Epithelial cell of prostate (primary cell): ENCODE measurements at regions not wholly inside any gene's neighbourhood (a gene's known extent, or its start where the extent isn't known, plus 50 kb on each side); places are given as distances from the start of the nearest gene placed in this dataset.
"Not testable (repeated sequence)": the region's sequence is repeated elsewhere in the genome, so short reads cannot be mapped to it uniquely, and the experiment has no call there.

Experiments
- DNase-seq: peaks from one replicate; pipeline ENCODE4 v3.0.0-alpha.2; 2011; ENCODE audit warnings: low read depth, low spot score
- H3K27ac ChIP-seq: fragments of 450-650 bp; 2 replicates; pipeline ENCODE4 v1.5.1; 2017; ENCODE audit warnings: mild to moderate bottlenecking

DNA sequence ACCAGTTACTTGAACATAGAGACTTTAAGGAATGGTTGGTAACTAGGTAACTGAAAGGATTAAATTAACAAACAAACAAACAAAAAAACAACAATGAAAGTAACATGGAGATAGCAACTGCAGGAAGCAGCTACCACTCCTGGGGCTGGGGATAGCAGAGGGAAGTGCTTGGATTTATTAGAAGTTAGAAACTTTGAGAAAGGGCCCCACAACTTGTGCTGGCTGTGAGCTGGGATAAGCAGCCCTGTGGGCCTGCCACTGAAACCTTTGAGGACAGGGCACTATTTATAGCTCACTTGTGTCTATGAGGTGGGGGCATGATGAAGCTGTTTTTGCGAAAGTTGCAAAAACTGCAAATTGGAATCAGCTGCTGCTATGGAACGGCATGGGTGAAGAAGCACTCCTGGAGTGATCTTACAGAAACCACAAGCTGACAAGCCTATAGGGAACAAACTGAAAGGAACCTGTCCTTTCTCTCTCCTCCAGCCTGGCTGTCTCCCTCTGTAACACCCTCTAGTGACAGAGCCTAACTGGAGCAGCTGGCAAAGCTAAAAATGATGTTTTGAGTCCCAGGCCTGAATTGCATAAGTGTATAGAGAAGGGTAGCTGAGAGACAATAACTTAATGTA is 91.4 kb upstream of the RANBP6 start:
- H3K27ac ChIP-seq, result peak overlapping the region; percentile 13

DNA sequence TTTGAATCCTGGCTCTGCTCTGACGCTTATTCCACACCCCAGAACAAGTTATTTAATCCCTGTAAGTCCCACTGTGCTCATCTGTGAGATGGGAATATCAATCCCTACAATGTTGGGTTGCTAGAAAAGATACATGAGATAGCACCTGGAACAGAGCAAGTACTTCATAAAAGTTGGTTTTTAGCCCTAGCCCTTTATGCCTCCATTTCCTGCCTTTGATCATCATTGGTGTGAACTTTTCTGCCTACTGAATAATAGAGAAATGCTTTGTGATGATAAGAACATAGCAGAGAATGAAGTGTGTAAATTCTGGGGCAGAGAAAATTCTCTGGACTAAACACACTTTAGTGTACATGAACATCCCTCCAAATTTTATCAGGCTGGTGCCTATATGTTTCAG is 90.3 kb upstream of the RANBP6 start:
- H3K27ac ChIP-seq, result no peak overlapping the region
- DNase-seq, result no peak

More for the DNA sequence above, 91.4 kb upstream of the RANBP6 start:
- no peak for DNase-seq

DNA sequence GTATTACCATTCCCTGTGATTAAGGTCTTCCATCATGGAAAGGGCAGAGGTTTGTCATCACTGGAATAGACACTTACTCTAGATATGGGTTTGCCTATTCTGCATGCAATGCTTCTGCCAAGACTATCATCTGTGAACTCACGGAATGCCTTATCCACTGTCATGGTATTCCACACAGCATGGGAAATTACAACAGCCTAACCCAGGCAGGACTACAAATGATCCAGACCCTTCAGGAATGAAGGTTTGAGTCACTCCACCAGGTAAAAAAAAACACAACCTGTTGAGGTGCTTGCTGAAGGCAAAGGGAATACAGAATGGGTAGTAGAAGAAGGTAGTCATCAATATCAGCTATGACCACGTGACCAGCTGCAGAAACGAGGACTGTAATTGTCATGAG is 89.0 kb upstream of the RANBP6 start:
- peak overlapping the region; percentile 69 for H3K27ac ChIP-seq
- peak; percentile 68 for DNase-seq

DNA sequence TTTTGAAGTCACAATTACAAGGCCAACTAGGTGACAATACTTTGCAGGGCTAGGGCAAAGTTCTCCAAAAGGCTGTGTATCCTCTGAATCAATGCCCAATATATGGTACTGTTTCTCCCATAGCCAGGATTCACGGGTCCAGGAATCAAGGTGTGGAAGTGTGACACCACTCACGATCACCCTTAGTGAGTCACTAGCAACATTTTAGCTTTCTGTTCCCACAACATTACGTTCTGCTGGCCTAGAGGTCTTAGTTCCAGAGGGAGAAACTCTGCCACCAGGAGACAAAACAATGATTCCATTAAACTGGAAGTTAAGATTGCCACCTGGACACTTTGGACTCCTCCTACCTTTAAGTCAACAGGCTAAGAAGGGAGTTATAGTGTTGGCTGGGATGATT is 88.5 kb upstream of the RANBP6 start:
- peak overlapping the region; percentile 69 for H3K27ac ChIP-seq
- not testable (repeated sequence) for DNase-seq

DNA sequence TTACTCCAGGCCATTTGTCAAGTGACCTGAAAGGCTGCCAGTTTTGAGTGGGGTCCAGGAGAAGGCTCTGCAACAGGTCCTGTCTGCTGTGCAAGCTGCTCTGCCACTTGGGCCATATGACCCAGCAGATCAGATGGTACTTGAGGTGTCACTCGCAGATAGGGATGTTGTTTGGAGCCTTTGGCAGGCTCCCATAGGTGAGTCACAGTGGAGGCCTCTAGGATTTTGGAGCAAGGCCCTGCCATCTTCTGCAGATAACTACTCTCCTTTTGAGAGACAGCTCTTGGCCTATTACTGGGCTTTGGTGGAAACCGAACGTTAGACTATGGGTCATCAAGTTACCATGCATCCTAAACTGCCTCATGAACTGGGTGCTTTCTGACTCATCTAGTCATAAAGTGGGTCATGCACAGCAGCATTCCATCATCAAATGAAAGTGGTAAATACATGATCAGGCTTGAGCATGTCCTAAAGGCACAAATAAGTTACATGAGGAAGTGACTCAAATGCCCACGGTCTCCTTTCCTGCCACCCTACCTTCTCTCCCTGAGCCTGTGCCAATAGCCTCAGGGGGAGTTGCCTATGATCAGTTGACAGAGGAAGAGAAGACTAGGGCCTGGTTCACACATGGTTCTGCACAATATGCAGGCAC is 87.0 kb upstream of the RANBP6 start:
- DNase-seq, result peak; percentile 99
- H3K27ac ChIP-seq, result peak overlapping the region; percentile 69

DNA sequence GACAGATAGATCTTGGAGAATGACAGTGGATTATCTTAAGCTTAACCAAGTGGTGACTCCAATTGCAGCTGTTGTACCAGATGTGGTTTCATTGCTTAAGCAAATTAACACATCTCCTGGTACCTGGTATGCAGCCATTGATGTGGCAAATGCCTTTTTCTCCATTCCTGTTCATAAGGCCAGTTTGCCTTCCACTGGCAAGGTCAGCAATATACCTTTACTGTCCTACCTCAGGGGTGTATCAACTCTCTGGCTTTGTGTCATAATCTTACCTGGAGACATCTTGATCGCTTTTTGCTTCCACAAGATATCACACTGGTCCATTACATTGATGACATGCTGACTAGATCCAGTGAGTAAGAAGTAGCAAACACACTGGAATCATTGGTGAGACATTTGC is 86.3 kb upstream of the RANBP6 start:
- H3K27ac ChIP-seq, result peak overlapping the region; percentile 69
- not testable (repeated sequence) for DNase-seq

DNA sequence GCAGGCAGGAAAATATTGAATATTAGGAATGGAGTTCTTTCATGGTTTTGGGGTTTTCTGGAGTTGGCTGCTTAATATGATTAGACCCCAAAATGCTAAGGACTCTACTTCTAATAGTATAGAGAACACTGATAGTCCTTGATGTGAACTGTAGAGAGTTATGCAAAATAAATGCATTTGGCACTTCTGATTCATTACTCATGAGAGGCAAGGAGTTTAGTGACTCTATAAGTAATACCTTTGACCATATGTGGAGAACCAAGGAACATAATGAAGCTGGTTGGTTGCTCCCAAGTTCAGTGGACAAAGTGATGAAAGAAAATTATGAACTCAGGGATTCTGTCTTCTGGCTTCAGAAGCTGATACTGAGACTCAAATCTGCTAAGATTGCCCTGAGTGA is 83.9 kb upstream of the RANBP6 start:
- not testable (repeated sequence) for H3K27ac ChIP-seq, DNase-seq

DNA sequence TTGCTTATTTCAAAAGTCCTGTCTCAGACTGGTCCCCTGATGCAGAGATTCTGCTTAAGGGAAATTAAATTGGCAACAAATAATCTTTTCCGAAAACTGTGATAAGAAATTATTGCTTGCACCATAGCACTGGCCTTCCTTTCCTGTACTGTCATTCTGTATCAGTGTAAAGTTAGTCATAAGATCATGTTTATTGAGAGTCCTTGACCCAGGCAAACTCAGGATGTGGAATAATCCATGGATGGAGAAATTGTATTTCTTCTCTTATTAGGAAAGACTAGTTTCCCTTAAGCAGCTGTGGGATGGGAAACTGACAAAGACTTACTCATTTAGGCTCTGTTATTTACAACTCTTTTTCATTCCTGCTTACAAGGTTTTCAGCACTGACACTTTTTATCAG is 83.0 kb upstream of the RANBP6 start:
- no peak for DNase-seq
- peak overlapping the region; percentile 37 for H3K27ac ChIP-seq

DNA sequence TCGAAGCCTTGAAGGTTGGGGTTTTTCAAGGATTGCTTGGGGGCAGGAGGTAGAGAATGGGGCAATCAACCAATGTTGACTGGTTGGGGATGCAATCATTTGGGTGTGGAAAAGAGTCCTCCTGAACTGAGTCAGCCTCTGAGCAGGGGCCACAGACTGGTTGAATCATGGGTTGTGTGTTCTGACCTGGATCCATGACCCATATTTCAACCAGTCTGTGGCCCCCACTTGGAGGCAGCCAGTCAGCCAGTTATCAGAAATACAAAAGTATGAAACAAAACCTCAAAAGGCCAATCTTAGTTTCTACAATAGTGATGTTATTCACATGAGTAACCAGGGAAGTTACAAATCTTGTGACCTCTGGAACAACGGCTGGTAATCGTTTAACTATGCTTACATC is 81.4 kb upstream of the RANBP6 start:
- peak; percentile 87 for DNase-seq
- peak overlapping the region; percentile 42 for H3K27ac ChIP-seq

DNA sequence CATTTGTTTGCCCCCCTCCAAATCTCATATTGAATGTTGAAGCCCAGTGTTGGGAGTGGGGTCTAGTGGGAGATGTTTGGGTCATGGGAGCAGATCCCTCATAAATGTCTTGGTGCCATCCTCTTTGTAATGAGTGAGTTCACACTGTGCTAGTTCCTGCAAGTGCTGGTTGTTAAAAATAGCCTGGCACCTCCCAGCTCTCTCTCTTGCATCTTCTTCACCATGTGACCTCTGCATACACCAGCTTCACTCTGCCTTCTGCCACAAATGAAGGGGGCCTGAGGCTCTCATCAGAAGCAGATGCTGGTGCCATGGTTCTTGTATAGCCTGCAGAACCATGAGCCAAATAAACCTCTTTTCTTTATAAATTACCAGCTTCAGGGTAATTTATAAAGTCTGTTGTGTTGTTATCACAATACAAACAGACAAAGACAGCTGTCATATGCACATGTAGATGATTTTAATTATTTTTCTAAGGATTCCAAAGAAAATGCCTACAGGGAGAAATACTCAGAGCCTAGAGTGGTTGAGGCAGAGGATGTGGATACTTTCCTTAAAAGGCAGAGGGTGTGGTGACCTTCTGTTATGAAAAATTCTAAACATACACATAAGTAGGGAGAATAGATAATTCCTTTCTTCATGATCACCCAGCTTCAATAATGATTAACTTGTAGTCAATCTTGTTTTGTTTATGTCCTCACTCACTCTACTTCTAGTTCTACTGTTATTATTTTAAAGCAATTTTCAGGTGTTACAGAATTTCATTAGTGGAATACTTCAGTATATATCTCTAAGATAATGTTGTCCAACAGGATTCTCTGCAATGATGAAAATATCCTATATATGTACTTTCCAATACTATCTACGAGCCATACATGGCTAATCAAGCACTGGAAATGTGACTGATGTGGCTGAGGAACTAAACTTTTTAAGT is 75.1 kb upstream of the RANBP6 start:
- H3K27ac ChIP-seq, result peak overlapping the region; percentile 2
- DNase-seq, result no peak

DNA sequence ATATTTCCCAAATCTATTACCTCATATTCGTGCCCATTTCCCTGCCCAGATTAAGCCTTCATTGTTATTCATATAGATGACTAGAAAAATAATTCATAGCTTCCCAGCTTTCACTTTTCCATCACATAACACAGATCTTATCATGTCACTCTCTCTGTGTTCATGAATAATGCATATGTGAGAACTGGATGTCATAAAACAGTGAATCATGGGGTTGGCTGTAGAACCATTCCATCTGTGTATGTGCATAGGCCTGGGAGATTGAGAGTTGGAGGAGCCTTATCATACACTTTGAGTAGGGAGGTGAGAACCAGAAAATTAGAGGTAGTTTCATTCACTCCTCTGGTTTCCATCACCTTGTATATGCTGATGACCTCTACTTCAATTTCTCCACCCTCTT is 73.9 kb upstream of the RANBP6 start:
- DNase-seq, result no peak
- H3K27ac ChIP-seq, result no peak overlapping the region

DNA sequence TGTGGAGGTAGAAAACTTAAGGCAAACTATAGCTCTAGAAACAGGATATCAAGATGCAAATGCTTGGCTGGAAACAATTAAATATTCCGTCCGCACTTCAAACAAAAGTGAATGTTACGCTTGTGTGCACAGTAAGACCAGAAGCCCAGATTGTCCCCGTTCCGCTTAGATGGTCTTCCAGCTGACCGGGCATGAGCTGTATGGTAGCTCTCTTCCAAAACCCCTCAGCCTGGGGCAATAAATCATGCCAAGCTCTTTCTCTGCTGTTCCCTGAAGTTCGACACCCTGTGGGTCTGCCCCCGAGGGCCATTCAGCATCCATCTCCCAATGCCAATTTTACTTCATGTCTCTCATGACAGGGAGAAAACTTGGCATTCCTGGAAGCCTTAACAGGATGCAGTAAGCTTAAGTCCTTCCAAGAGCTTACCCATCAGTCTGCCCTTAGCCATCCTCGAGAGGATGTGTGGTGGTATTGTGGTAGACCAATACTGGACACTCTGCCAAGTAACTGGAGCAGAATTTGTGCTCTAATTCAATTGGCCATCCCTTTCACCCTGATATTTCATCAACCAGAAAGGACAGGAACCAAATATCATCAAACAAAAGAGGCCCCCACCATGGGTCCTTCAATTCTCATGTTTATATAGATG is 70.7 kb upstream of the RANBP6 start:
- no peak overlapping the region for H3K27ac ChIP-seq
- no peak for DNase-seq

DNA sequence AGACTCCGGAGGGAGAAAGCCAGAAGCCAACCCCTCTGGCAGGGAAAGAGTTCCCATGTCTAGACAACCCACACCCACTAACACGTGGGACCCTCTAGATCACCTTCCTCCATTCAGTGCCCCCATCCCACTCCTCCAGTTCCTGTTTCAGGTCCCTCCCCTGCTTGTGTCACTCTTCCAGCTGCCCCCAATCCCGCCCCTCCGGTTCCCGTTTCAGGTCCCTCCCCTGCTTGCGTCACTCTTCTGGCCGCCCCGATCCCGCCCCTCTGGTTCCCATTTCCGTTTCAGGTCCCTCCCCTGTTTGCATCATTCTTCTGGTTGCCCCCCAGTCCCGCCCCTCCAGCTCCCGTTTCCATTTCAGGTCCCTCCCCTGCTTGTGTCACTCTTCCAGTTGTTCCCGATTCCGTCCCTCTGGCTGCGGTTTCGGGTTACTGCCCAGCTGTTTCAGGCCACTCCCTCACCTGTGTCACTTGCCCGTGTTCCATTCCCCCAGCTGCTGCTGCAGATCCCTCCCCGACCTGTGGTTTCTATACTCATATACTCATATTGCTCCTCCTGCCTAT is 64.8 kb upstream of the RANBP6 start:
- H3K27ac ChIP-seq, result peak overlapping the region; percentile 55
- peak; percentile 91 for DNase-seq

DNA sequence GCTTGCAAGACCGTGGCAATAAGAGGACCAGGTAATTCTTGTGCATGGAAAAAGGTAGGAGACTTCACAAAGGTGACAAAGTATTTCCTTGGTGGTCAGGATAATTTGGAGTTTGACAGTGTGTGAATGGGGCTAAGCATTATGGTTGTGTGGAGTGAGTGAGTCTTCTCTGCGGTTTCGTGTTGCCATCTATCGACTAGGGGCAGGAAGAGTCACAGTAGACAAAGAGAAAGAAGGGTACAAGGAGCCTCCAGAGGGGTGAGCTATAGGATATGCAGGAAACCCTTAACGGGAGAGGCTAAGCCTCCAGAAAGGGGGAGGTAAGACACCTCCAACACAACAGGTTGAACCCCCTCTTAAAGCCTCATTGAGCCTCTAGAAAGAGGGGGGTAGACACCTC is 64.0 kb upstream of the RANBP6 start:
- H3K27ac ChIP-seq, result peak overlapping the region; percentile 55
- no peak for DNase-seq

DNA sequence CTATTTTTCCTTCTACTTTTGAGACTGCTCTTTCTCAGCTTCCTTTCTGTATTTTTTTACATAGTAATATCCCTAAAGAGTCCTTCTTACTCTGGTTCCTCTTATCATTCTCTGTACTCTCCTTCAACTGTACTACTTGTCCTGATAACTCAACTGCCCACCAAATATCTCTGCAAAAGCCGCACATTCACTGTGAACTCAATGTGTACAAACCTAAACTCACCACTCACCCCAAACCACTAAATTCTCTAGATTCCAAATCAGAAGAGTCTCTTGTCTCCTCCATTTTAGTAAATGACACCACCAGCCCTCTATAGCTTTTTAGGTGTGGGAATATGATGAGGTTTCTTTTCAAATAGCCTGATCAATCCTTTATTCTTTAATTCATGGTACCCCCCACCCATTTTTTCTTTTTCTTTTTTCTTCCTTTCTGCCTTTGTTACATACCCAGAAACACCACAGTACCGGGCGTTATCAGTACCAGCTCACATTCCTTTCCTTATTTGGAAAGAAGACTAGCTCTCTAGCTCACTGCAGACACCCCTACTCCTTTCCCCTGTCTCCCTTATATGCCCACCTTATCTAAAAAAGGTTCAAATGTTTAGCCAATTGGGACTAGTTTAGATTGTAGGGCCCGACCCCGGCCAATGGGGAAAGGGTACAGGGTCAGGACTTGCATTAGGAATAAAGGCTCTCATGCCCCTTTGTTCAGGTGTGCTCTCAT is 63.1 kb upstream of the RANBP6 start:
- no peak for DNase-seq
- H3K27ac ChIP-seq, result no peak overlapping the region

DNA sequence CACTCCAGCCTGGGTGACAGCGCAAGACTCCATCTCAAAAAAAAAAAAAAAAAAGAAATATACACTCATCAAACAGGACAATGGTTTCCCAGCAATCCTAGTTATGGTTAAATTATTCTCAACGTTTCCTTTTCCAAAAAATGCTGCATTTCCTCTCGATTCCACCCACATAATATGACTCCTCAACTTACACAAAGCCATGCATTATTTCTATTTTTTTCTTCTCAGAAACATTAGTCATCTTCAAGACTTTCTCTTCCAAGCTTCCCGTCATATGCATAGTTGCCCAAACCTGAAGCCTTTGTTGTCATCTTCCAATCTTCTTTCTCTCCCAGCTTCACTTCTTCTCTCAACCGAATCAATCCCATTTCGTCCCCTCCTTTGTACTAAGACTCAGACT is 61.4 kb upstream of the RANBP6 start:
- peak overlapping the region; percentile 3 for H3K27ac ChIP-seq
- peak; percentile 27 for DNase-seq

DNA sequence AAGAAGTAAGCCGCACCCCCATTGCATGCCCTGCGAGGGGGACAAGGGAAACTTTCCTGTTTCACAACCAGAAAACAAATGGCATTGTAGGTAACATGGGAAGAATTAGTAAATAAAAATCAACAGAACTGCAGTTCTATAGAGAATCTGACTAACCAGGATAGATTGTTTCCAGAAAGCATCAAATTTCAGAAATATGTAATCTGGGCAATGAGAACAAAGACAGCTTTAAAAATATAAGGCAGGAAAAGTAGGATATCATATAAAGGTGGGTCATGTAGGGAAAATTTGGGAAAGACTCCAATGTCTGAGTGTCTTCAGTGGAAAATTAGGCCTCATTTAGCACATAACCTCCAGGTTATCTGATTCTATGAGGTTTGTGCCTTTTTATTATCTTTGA is 58.3 kb upstream of the RANBP6 start:
- no peak for DNase-seq
- H3K27ac ChIP-seq, result no peak overlapping the region

DNA sequence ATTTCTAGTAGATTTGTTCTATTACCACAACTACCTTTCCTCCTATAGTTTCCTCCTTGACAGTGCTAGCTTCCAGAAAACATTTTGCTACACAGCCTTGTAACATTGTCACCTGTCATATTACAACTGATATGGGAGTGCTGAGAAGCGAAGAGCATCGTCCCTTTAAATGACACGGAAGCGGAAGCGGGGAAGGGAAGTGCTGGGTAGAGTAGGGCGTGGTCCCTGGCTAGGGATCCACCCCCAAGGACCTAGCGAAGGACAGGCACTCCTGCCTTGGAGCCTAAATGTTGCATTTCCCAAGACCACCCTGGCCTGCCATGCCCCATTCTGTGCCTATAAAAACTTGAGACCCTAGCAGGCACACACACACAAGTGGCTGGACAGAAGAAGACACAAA is 57.4 kb upstream of the RANBP6 start:
- no peak for DNase-seq
- no peak overlapping the region for H3K27ac ChIP-seq

DNA sequence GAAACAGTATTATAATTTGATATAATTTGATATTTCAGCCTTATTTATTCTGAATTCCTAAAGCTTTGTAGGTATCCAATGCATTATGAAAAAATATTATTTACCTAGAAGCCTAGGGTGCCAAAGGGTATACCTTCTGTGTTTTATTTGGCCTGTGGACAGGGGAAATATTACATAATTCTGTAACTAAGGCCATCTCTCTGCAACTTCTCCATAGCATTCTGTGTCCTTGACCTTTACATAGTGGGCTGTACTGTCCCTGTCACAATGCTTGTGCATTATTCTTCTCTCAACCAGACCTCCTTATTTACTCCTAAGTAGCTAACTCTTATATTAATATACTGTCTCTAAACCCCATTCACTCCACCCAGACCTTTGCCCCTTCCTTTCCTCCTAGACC is 57.0 kb upstream of the RANBP6 start:
- no peak for DNase-seq
- H3K27ac ChIP-seq, result no peak overlapping the region

DNA sequence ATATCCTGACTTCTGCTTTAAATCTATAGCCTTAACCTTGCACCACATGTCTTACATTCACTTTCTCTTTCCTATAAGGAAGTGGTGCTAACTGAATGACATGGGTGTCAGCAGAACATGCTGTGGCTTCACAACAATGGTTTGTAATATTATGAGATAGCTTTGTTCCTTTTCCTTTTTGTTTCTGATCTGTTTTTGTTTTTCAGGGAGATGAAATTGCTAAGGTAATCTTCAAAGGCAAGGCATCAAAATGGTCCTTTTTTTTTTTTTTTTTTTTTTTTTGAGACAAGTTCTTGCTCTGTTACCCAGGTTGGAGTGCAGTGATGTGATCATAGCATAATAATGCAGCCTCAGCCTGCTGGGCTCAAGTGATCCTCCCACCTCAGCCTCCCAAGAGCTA is 53.6 kb upstream of the RANBP6 start:
- H3K27ac ChIP-seq, result no peak overlapping the region
- no peak for DNase-seq
